Endothelial cell of umbilical vein (primary cell): ENCODE measurements at regions not wholly inside any gene's neighbourhood (a gene's known extent, or its start where the extent isn't known, plus 50 kb on each side); places are given as distances from the start of the nearest gene placed in this dataset.

Source experiments
- BruUV-seq: library from RNA; stranded (reverse); fragments of 400-500 nt; replicated peaks from 2 replicates; lab custom pipeline; 2021; lab: Mats Ljungman, UMichigan
- CTCF ChIA-PET: fragments of 300-600, 350-600 bp; sonication (Branson Sonifier 250); formaldehyde crosslinking; loops from one replicate; lab custom pipeline; 2021; ENCODE audit warnings: antibody characterized with exemption, inconsistent platforms; lab: Charles Lee
- POLR2A ChIA-PET: fragments of 300-600, 350-600 bp; sonication (Branson Sonifier 250); formaldehyde crosslinking; loops from one replicate; lab custom pipeline; 2021; ENCODE audit warnings: antibody characterized with exemption, inconsistent platforms; lab: Charles Lee
- DNase-seq: peaks from one replicate; pipeline ENCODE4 v3.0.0-alpha.2; 2011; ENCODE audit warnings: low read depth, low spot score
- FAIRE-seq: peaks from 2 replicates; lab custom pipeline; 2011; peaks lifted over from hg19 to GRCh38; lab: Jason Lieb, UNC
- H2AFZ ChIP-seq: 2 replicates; pipeline ENCODE4 v1.6.0; 2012; ENCODE audit warnings: low read depth, low read length, control low read depth, inconsistent platforms
- H3K27ac ChIP-seq: 2 replicates; pipeline ENCODE4 v1.5.1; 2011; ENCODE audit warnings: low read depth, mild to moderate bottlenecking, control low read depth, low read length, moderate library complexity; ENCODE audit not compliant: insufficient read depth
- H3K27me3 ChIP-seq, 2 experiments: 2 replicates each; pipeline versions ENCODE4 v1.6.0 to v1.6.1; 2011; ENCODE audit warnings: low read length in 2 of 2, mixed read lengths in 1 of 2; ENCODE audit not compliant: control insufficient read depth in 2 of 2, insufficient read depth in 2 of 2
- H3K36me3 ChIP-seq, 2 experiments: 2 replicates in 1 of 2; 3 replicates in 1 of 2; pipeline ENCODE4 v1.5.1; 2011; ENCODE audit warnings: low read length in 2 of 2, mild to moderate bottlenecking in 1 of 2, moderate library complexity in 1 of 2; ENCODE audit not compliant: control insufficient read depth in 2 of 2, insufficient read depth in 2 of 2; ENCODE audit errors: extremely low read depth in 1 of 2
- H3K4me1 ChIP-seq: 3 replicates; pipeline ENCODE4 v1.5.1; 2011; ENCODE audit warnings: mild to moderate bottlenecking, low read length; ENCODE audit not compliant: control insufficient read depth, insufficient read depth; ENCODE audit errors: extremely low read depth
- H3K4me2 ChIP-seq: 2 replicates; pipeline ENCODE4 v1.6.1; 2011; ENCODE audit warnings: low read length, control low read depth, mixed read lengths; ENCODE audit not compliant: insufficient read depth
- H3K4me3 ChIP-seq, 3 experiments: fragments of 200-600 bp in 1 of 3; sonication (generic), shearing (Covaris generic) in 1 of 3; replicated peaks in 1 of 3; 2 replicates each; pipeline ENCODE4 v1.5.1; 2011 to 2016; ENCODE audit warnings: control low read depth in 3 of 3, low read length in 3 of 3, mild to moderate bottlenecking in 2 of 3, inconsistent platforms in 1 of 3, low read depth in 1 of 3, moderate library complexity in 1 of 3; ENCODE audit not compliant: insufficient read depth in 1 of 3
- H3K79me2 ChIP-seq: 2 replicates; pipeline ENCODE4 v1.6.0; 2012; ENCODE audit warnings: low read length, inconsistent platforms; ENCODE audit not compliant: control insufficient read depth, insufficient read depth
- H3K9ac ChIP-seq: replicated peaks from 2 replicates; pipeline ENCODE3; 2011; ENCODE audit warnings: low read length, control low read depth; ENCODE audit not compliant: insufficient read depth; ENCODE audit errors: extremely low read depth
- H3K9me1 ChIP-seq: replicated peaks from 3 replicates; pipeline ENCODE4 v1.6.0; 2011; ENCODE audit warnings: mild to moderate bottlenecking, low read length; ENCODE audit not compliant: control insufficient read depth, insufficient read depth; ENCODE audit errors: extremely low read depth
- H3K9me3 ChIP-seq: replicated peaks from 2 replicates; pipeline ENCODE4 v1.5.1; 2012; ENCODE audit warnings: low read length, inconsistent platforms; ENCODE audit not compliant: control insufficient read depth, insufficient read depth
- H4K20me1 ChIP-seq: replicated peaks from 2 replicates; pipeline ENCODE3; 2011; ENCODE audit warnings: mild to moderate bottlenecking, low read length; ENCODE audit not compliant: control insufficient read depth, insufficient read depth; ENCODE audit errors: extremely low read depth
- CTCF ChIP-seq, 2 donors: IDR thresholded peaks; 1 replicate in 1 of 2; 2 replicates in 1 of 2; pipeline ENCODE4 v1.5.1; 2011; ENCODE audit warnings: low read length in 2 of 2, mild to moderate bottlenecking in 2 of 2, moderate library complexity in 2 of 2, control low read depth in 1 of 2, inconsistent platforms in 1 of 2, low read depth in 1 of 2; ENCODE audit not compliant: insufficient read depth in 1 of 2; ENCODE audit errors: extremely low read depth in 1 of 2
- EZH2 ChIP-seq: IDR thresholded peaks from 2 replicates; pipeline ENCODE4 v1.6.1; 2012; ENCODE audit warnings: borderline replicate concordance, low read depth, mild to moderate bottlenecking, moderate library complexity, low read length, inconsistent platforms; ENCODE audit not compliant: severe bottlenecking
- FOS ChIP-seq: IDR thresholded peaks from 2 replicates; pipeline ENCODE4 v1.6.1; 2011; ENCODE audit warnings: mild to moderate bottlenecking, low read length, moderate library complexity, borderline replicate concordance; ENCODE audit not compliant: insufficient read depth
- JUN ChIP-seq: IDR thresholded peaks from 2 replicates; pipeline ENCODE4 v1.6.1; 2011; ENCODE audit warnings: borderline replicate concordance, low read depth; ENCODE audit not compliant: insufficient read length, insufficient read depth
- MYC ChIP-seq: IDR thresholded peaks from one replicate; pipeline ENCODE4 v1.6.1; 2011; ENCODE audit warnings: mild to moderate bottlenecking, low read depth, low read length
- POLR2AphosphoS5 ChIP-seq: IDR thresholded peaks from 2 replicates; pipeline ENCODE4 v1.6.1; 2012; ENCODE audit warnings: low read depth, mild to moderate bottlenecking, control low read depth, low read length, moderate library complexity; ENCODE audit not compliant: insufficient read depth
- dilution Hi-C: fragments of 300-500 bp; cut with MboI; formaldehyde crosslinking; loops from one replicate; pipeline ENCODE4 v1.15.0; 2019; ENCODE audit warnings: low sequenced_read_pairs; ENCODE audit not compliant: extremely low pct_ligation_motif_present
- intact Hi-C: fragments of 100-400 bp; cut with micrococcal nuclease; formaldehyde crosslinking; loops from one replicate; pipeline ENCODE4 v1.10.0; 2022

GRCh38 chr6:120111001-120111400 is 761.4 kb upstream of the MAN1A1 start:
- no peaks in the 10 kb centered on the region for H3K9me1 ChIP-seq
- H3K79me2 ChIP-seq, result no peaks in the 10 kb centered on the region
- DNase-seq (no peak), FAIRE-seq (no peak)
- no peak overlapping the region for H3K4me2 ChIP-seq
- intact Hi-C loops, result no loop called here
- no peak overlapping the region for H3K27ac ChIP-seq
- BruUV-seq, result no TSS peak
- H2AFZ ChIP-seq, result no peak overlapping the region
- ChIA-PET CTCF (no interaction called here), POLR2A (no interaction called here)
- no peak for TF ChIP-seq EZH2
- TF ChIP-seq CTCF (IDR thresholded peaks at IDR 0.05; ENCODE audit: extremely low read depth in 1 of 2, insufficient read depth in 1 of 2, low read depth in 1 of 2, low read length in 2 of 2), result no peak
- TF ChIP-seq JUN, result no peak
- TF ChIP-seq MYC, result no peak
- TF ChIP-seq POLR2AphosphoS5, result no peak
- TF ChIP-seq FOS, result no peak
- H3K9ac ChIP-seq, result no peak overlapping the region
- H4K20me1 ChIP-seq, result no peaks in the 10 kb centered on the region
- H3K36me3 ChIP-seq, result no peaks in the 10 kb centered on the region
- H3K27me3 ChIP-seq, result no peaks in the 10 kb centered on the region
- dilution Hi-C loops, result no loop called here
- H3K4me1 ChIP-seq, result no peaks in the 10 kb centered on the region
- no peak overlapping the region for H3K4me3 ChIP-seq
- no peaks in the 10 kb centered on the region for H3K9me3 ChIP-seq
